GM19240 (cell line): ENCODE measurements at regions not wholly inside any gene's neighbourhood (a gene's known extent, or its start where the extent isn't known, plus 50 kb on each side); places are given as distances from the start of the nearest gene placed in this dataset.

ENCODE experiments used
- DNase-seq: peaks from one replicate; pipeline ENCODE4 v3.0.0; 2011; ENCODE audit warnings: low spot score; ENCODE audit not compliant: insufficient read length

DNA sequence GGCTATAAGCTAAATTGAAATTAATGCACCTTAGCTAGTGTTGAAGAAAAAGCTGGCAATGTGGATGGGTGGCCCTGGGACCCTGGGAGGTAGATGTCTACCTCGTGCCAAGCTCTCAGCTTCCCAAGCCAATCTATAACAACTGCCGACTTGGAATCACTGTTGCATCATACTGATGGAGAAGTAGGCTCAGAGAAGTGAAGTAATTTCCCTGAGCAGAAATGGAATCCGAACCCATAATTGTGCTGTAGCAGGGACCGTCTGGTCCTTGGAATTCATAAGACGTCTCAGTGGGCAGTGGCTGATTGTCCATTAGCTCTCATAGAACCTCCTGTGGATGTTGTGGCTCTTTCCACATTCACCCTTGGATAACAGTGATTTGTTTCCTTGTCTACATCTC lies 196.6 kb downstream of the RAB11FIP4 start:
- DNase-seq = no peak
